Medulla oblongata (tissue), 1 donor: ENCODE measurements at regions not wholly inside any gene's neighbourhood (a gene's known extent, or its start where the extent isn't known, plus 50 kb on each side); places are given as distances from the start of the nearest gene placed in this dataset.
A peak's percentile ranks its signal among the peaks of the same experiment; 100 is the strongest.
"Not testable (repeated sequence)": the region's sequence is repeated elsewhere in the genome, so short reads cannot be mapped to it uniquely, and the experiment has no call there.

Source experiments
- DNase-seq: peaks from one replicate; pipeline ENCODE4 v3.0.0-alpha.2; 2015; ENCODE audit errors: extremely low spot score

DNA sequence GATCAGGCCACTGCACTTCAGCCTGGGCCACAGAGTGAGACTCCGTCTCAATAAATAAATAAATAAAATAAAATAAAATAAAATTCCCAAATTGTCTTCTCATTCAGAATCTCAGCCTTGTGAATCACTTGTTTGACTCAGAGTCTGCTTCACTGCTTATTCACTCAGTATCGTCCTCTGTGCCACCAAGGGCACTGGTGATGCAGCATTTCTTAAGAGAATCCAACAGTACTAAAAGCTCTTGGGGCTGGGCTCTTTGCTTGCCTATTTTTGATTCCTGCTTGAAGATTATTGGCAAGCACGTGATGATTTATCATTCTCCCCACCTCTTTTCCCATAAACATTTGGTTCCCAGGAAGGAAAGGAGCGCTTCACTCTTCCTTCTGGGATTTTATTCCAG is 54.8 kb upstream of the HMGB1 start:
- no peak for DNase-seq

DNA sequence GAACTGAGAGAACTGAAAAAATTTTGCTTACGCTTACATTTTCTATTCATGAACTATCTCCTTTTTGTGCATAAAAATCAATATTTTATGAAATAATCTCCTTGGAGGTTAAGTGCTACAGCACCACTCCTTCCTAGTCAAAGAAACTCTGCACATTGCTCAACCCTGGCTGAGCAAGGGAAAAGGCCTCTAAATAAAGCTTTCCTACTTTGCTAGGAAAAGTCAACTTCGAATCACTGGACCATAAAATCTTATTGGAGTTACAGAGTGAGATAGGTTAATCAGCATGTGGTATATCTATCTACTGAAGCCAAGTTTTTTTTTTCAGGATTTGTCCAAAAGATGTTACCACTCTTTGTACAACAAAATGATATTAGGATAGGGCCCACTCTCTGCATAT is 57.5 kb upstream of the HMGB1 start:
- DNase-seq = no peak

DNA sequence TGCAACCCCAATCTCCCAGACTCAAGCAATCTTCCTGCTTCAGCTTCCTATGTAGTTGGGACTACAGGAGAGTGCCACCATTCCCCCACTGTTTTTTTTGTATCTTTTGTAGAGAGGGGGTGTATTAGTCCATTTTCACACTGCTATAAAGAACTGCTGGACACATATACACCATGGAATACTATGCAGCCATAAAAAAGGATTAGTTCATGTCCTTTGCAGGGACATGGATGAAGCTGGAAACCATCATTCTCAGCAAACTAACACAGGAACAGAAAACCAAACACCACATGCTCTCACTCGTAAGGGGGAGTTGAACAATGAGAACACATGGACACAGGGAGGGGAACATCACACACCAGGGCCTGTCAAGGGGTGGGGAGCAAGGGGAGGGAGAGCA is 58.1 kb upstream of the HMGB1 start:
- DNase-seq = not testable (repeated sequence)

DNA sequence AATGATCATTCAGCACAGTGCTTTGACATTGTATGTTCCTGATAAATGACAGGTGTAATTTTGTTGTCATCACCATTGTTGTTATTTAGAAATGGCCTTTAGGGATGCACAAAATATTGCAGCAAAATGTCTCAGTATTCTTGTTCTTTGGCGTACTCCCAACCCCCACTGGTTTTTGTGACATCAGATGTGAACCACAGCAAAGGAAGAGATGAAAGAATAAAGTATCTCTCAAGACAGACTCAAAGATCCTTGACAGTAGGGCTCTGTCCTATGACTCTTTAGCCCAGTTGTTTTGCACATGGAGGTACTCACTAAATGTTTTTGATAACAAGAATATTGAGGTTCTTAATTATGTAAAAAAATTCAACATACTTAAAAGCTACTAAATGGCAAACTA is 59.5 kb upstream of the HMGB1 start:
- DNase-seq = not testable (repeated sequence)

DNA sequence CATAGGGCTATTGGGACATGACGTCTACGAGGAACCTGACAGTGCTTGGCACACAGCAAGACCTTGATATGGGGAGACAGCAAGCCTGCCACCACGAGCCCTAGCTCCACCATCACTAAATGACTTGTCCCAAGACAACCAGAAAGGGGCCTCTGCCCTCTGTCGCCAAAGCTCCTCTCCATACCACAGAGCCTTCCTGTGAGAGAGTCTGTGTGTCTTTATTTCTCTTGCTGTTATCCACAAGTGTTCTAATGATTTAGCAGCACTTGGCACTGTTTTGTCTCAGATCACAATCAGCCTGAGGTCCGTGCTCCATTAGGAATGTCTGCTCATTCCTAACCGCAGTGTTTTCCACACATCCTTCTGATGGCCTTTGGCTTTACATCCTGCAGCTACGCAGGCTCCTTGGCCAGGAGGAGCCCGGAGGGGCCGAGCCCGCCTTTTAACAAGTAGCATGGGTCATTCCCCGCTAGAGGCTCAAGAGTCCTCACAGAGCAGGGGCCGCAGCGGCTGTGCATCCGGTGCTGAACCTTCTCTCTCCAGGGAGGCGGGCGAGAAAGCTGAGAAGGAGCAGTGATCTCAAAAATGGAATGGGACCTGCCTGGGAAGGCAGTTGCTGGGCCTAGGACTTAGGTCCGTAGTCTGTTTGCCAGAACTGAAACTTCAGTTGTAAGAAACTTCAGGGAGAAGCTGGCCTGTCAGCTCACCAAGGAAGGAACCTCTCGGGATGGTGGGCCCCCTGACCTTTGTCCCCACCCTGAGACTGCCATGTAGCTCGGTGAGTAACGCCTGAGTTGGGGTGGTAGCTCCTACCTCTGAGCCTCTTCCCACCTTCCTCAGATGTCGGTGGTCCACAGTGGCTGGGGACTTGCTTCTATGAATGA is 61.1 kb upstream of the HMGB1 start:
- no peak for DNase-seq

DNA sequence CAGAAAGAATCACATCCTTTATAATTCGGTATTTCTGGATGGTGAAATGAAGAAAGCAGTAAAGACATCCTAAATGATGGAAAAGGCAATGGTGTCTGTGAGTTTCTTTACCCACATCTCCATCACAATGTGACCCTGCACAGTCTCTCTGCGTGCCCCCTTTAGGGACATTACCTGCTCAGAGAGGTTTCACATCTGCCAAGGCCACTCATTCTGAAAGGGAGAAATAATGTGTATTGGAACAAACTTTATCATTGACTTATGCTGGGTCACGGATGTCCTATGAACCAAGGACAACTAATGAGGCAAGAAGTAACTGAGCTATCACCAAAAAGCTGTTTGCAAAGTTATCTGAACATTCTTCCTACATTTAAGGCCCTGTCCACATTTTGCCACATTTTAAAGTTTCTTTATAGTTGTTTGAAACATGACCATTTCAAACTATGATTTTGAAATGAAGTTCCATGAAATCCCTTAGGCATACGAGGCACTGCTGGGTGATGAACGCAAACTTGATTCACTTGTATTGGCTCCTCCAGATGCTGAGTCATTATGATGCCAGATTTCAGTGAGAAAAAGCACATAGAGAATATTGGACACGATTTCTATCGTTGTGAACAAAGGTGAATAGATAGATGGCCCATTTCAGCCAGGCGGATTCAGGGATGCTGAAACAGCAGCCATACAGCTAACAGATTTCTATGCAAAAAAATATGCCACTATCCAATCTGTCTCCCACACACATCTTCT is 63.5 kb upstream of the HMGB1 start:
- no peak for DNase-seq

DNA sequence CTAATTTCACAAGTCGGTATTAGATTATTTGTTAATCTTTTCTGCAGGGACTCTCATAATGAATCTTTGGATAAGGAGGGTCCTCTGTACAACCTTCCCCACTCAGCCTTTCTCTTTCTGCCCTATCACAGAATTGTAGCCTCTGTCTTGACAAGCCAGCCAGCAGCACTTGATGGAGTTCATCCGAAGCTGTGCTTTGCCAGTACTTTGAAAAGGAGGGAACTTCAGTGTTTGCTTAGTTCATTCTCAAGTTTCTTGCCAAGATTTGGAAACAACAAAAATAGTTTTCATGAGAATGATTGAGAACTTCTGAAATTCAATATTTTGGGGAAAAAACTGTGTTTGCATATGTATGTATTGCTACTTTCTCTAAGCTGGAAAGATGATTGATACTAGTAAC is 69.3 kb upstream of the HMGB1 start:
- DNase-seq = no peak

DNA sequence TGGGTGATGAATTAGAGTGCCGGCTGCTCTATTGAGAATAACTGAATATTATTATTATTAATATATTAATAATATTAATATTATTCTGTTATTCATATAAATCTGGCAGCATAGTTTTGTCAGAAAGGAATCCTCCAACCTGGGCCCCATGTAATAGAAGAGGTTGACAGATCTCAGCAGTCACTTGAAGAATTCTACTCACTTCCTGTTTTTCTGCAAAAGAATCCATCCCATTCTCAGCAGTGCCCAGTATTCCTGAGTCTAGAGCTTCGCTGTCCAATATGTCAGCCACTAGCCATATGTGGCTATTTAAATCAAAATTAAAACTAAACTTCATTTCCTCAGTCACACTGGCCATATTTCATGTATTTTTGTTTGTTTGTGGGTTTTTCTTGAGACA is 72.4 kb upstream of the USPL1 start:
- no peak for DNase-seq

DNA sequence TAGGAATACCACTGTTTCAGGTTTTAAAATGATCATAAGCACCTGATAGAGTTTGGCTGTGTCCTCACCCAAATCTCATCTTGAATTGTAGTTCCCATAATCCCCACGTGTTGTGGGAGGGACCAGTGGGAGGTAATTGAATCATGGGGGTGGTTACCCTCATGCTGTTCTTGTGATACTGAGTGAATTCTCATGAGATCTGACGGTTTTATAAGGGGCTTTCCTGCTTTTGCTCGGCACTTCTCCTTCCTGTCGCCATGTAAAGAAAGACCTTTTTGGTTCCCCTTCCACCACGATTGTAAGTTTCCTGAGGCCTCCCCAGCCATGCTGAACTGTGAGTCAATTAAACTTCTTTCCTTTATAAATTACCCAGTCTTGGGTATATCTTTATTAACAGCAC is 69.7 kb upstream of the USPL1 start:
- DNase-seq = not testable (repeated sequence)

DNA sequence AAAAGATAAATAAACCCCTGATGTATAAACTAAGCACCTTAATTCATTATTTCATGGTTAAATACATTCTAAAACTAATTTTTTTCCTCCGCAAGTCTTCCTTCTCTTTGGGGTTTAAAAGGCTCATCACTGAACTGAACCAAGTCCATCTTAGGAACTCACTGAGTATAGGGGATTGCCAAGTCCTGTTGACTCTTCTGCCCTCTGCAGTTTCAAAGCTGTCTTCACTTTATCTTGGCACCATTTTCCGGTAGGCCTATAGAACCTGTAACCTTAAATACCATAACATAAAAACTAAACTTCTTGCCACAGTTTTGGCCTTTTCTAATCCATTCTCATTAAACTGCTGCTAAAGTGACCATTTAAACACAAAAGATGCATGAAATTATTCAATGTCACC is 66.5 kb upstream of the USPL1 start:
- DNase-seq = peak; percentile 30

DNA sequence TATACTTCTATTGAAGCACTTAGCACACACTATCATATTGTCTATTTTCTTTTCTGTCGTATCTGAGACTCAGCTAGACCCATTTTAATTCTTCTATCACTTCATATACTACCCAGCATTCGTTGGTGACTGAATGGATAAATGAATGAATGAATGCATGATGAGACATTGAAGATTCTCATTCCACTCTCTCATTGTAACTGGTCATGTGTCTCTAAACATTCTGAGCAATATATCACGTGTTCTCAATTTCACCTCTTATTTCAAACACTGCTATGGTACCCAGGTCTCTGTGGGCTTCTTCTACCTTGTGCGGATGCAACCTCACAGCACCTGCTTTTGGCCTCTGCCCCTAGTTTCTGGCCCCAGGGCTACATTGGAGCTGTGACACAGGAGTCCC is 65.2 kb upstream of the USPL1 start:
- no peak for DNase-seq

DNA sequence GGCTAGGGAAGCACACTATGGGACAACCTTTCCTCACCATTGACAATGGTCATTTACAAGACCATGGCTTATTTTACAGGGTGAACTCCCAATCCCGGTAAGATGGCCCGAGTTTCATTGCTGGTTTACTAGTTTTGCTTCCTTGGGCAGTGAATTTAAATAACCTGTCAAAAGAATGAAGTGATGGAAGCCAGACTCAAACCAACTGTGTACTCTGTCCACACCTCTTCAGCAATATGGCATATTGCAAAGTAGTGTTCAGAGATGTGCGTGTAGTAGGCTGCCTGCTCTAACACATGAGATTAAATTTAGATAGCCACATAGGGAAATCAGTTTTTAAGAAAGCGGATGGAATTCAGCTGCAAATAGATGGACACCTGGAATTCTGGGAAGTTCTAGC is 58.4 kb upstream of the USPL1 start:
- no peak for DNase-seq

DNA sequence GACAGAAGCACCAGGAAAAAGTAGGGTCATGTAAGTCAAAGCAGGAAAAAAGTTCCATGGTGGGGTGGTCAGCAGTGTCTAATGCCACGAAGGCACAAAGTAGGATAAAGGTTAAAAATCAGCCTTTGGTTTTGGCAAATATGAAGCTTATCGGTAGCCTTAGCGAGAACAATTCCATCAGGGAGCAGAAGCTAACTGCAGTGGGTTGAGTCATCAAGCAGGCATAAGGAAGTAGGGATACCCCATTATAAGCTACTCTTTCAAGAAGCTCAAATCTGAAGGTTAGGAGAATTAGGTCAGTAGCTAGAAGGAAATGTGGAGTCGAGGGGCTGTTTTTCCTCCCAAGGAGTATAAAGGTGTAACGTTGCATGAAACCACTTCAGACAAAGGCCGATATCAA is 57.5 kb upstream of the USPL1 start:
- DNase-seq = no peak

DNA sequence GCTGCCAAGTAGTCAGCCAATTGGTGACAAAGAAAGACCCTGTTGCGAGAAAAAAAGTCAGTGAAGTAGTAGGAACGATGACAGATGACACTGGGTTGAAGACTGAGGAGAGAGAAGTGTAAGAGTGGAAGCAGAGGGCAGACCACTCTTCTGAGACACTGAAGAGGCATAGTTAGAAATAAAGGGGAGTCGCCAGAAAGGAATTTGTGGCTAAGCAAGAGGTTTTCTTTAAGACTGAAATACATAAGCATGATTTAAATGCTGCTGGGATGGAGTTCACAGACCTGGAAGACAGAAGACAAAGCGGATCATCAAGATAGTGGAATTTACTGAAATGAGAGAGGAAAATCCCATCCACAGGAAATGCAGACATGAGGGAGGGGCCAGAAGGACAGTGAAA is 56.2 kb upstream of the USPL1 start:
- no peak for DNase-seq

DNA sequence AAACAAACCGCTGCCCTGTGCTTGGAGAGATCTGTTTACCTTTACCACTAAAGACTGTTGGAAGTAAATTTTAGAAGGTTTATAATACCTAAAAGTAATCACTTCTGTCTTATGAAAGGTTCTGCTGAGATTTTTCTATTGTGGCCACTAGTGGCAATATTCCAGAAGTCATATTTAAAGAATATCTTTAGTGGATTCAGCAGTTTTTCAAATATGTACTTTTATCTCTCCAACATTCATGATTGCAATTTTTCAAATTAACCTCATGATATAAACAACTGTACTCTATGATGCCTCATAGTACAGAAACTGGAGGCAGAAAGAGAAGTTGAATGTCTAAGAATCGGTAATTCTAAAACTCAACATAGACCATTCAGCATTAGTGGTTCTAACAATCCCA is 53.2 kb upstream of the USPL1 start:
- DNase-seq = no peak

DNA sequence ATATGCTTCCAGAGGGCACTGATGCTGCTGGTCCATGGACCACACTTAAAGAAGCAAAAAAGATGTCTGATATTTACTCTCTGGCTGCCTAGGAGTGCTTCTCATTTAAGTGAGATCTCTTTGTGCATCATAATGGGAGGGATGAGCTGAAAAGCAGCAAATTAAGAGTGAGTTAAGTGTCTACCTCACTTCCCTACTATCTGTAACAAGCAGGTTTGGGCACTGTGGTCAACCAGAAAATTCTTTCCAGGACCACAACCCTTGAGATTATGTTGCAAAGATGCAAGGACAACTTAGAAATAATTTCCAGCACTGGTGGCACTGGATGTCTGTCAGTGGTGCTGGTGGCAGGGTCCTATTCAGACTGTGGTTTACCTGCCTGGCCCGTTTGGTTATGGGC is 52.1 kb upstream of the USPL1 start:
- DNase-seq = no peak

DNA sequence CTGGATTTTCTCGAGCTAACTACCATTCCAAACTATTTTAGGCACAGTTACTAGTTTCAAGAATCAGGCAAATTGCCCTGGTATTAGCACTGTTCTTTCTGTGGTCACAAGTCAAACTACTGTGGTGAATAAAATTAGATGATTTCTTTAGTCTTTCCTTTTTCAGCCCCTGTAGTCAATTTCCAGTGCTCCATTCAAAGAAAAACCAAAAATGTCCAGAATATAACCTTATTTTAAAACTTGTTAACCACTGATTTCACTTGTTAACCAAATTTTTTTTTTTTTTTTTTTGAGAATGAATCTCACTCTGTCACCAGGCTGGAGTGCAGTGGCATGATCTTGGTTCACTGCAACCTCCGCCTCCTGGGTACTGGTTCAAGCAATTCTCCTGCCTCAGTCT is 50.6 kb upstream of the USPL1 start:
- no peak for DNase-seq
